ENCODE measurements at regions not wholly inside any gene's neighbourhood (a gene's known extent, or its start where the extent isn't known, plus 50 kb on each side); places are given as distances from the start of the nearest gene placed in this dataset.

GRCh38 chr5:75921011-75921410, 162.2 kb upstream of the SV2C start:
- no peak overlapping the region for H2BK15ac ChIP-seq (ENCODE audit: low read length)
- no peak overlapping the region for H3K23ac ChIP-seq (ENCODE audit: insufficient read length)
- H3K79me2 ChIP-seq (ENCODE audit: control insufficient read depth in 1 of 2, insufficient read depth in 2 of 2, low read length in 2 of 2) = no peaks in the 10 kb centered on the region
- no peaks in the 10 kb centered on the region; the same call in 1 of the 2 replicates for H3K23me2 ChIP-seq (ENCODE audit: low read depth, low read length)
- no peak overlapping the region for H2BK20ac ChIP-seq (ENCODE audit: low read length)
- 83% methylated on average over 6 of the region's 6 CpGs; no CpG with 5 or more reads in 1 of the 2 experiments for WGBS, 2 experiments (ENCODE audit: extremely low coverage in 1 of 2, insufficient coverage in 1 of 2, insufficient read length in 1 of 2, insufficient replicate concordance in 2 of 2, low coverage in 1 of 2, low lambda C conversion rate in 2 of 2, missing lambda C conversion rate in 1 of 2)
- H2AFZ ChIP-seq (ENCODE audit: low read length) = no peak overlapping the region
- H4K8ac ChIP-seq (ENCODE audit: extremely low read depth, insufficient read depth, low read length) = no peak overlapping the region
- TF ChIP-seq HDAC6 (IDR thresholded peaks at IDR 0.05; ENCODE audit: low read depth, low read length) = no peak
- no peak for TF ChIP-seq RXRA (IDR thresholded peaks at IDR 0.05; ENCODE audit: insufficient read depth, low read depth, low read length)
- no peak for TF ChIP-seq PHF8 (conservative IDR thresholded peaks at IDR 0.05; ENCODE audit: low read depth, low read length)
- TF ChIP-seq FOSL1 (IDR thresholded peaks at IDR 0.05; ENCODE audit: insufficient read depth, low read depth, low read length) = no peak
- no peak for TF ChIP-seq BACH1 (IDR thresholded peaks at IDR 0.05; ENCODE audit: low read length)
- no peak overlapping the region for H3K4ac ChIP-seq (replicated peaks; ENCODE audit: insufficient read length, low read depth, low read length)
- H3K4me1 ChIP-seq (replicated peaks in 1 of 4; ENCODE audit: control insufficient read depth in 3 of 4, insufficient read depth in 4 of 4, low read length in 3 of 4) = no peaks in the 10 kb centered on the region
- H3K9me3 ChIP-seq (ENCODE audit: insufficient read depth in 2 of 2, low read depth in 1 of 2, low read length in 1 of 2) = no peaks in the 10 kb centered on the region; a peak in 1 of 4 replicates
- no peaks in the 10 kb centered on the region; a peak in 1 of 8 replicates for H3K36me3 ChIP-seq (ENCODE audit: control insufficient read depth in 2 of 4, insufficient read depth in 4 of 4, low read length in 3 of 4)
- no peak overlapping the region for H4K91ac ChIP-seq (replicated peaks; ENCODE audit: insufficient read length, low read length)
- H3K14ac ChIP-seq (ENCODE audit: insufficient read length) = no peak overlapping the region
- no peak overlapping the region for H3K56ac ChIP-seq (replicated peaks; ENCODE audit: insufficient read length, low read depth, low read length)
- H2BK5ac ChIP-seq (ENCODE audit: low read depth, low read length) = no peak overlapping the region
- H3K79me1 ChIP-seq (ENCODE audit: low read depth, low read length) = no peaks in the 10 kb centered on the region
- DNase-seq (ENCODE audit: low read depth in 1 of 2, low spot score in 2 of 2) (no peak), FAIRE-seq (no peak)
- no peak overlapping the region for H3K27ac ChIP-seq (ENCODE audit: low read depth, low read length)
- H3K9ac ChIP-seq (replicated peaks in 1 of 4; ENCODE audit: extremely low read depth in 1 of 4, low read depth in 3 of 4, low read length in 3 of 4) = no peak overlapping the region
- no peak overlapping the region for H2BK12ac ChIP-seq (ENCODE audit: low read depth, low read length)
- H3K27me3 ChIP-seq (replicated peaks in 1 of 4; ENCODE audit: control insufficient read depth in 3 of 4, extremely low read depth in 1 of 4, insufficient read depth in 3 of 4, low read length in 3 of 4) = no peaks in the 10 kb centered on the region
- H3K4me2 ChIP-seq (ENCODE audit: insufficient read depth in 1 of 2, low read depth in 2 of 2, low read length in 2 of 2) = no peak overlapping the region
- H3K4me3 ChIP-seq (ENCODE audit: extremely low read depth in 1 of 4, insufficient read depth in 2 of 4, low read depth in 3 of 4, low read length in 4 of 4) = no peak overlapping the region
- H2BK120ac ChIP-seq (replicated peaks; ENCODE audit: low read depth, low read length) = no peak overlapping the region
- ChIA-PET POLR2A (ENCODE audit: partially characterized antibody) (no interaction called here), CTCF (ENCODE audit: partially characterized antibody) (interaction anchor here (0.9 to 1.0 kb wide), 2 partner anchors 35 to 351 kb away, joined by 3 read pairs; no protein-coding TSS in a partner anchor)
- no peak overlapping the region for H3K18ac ChIP-seq (ENCODE audit: extremely low read depth, low read length)
- no peaks in the 10 kb centered on the region for H4K20me1 ChIP-seq (replicated peaks in 1 of 2; ENCODE audit: control insufficient read depth in 1 of 2, insufficient read depth in 2 of 2, low read length in 2 of 2)
- no peak overlapping the region for H2AK5ac ChIP-seq (ENCODE audit: low read depth, low read length)
- H4K5ac ChIP-seq (ENCODE audit: insufficient read length, low read depth, low read length) = no peak overlapping the region

All from H1 (cell line).